ENCODE measurements at regions not wholly inside any gene's neighbourhood (a gene's known extent, or its start where the extent isn't known, plus 50 kb on each side); places are given as distances from the start of the nearest gene placed in this dataset.

- no peak for TF ChIP-seq EZH2 (IDR thresholded peaks at IDR 0.05; ENCODE audit: borderline replicate concordance, low read length)
- TF ChIP-seq CTCF (IDR thresholded peaks at IDR 0.05; ENCODE audit: low read length) = no peak
Observed at GRCh38 chr10:130611239-130611638, 475.0 kb downstream of the GLRX3 start.
